ENCODE measurements at regions not wholly inside any gene's neighbourhood (a gene's known extent, or its start where the extent isn't known, plus 50 kb on each side); places are given as distances from the start of the nearest gene placed in this dataset.

GRCh38 chr3:27800261-27800660 lies 78.1 kb upstream of the EOMES start:
- no peaks in the 10 kb centered on the region for H3K9me3 ChIP-seq (ENCODE audit: control insufficient read depth, low read depth, low read length)
- no peaks in the 10 kb centered on the region for H3K27me3 ChIP-seq (ENCODE audit: control insufficient read depth, extremely low read depth, insufficient read depth, low read length)
- TF ChIP-seq CTCF (optimal IDR thresholded peaks at IDR 0.05 in 1 of 3, IDR thresholded peaks at IDR 0.05 in 1 of 3, conservative IDR thresholded peaks at IDR 0.05 in 1 of 3; ENCODE audit: extremely low read depth in 1 of 3, insufficient read depth in 2 of 3, low read length in 3 of 3) (no peak), EZH2 (IDR thresholded peaks at IDR 0.05; ENCODE audit: low read length) (no peak)
- no peak for FAIRE-seq
- H3K27ac ChIP-seq (ENCODE audit: control insufficient read depth, insufficient read depth, low read length) = no peak overlapping the region
- DNase-seq (ENCODE audit: low read depth, low spot score) = no peak
- no peaks in the 10 kb centered on the region for H3K4me1 ChIP-seq (ENCODE audit: control insufficient read depth, extremely low read depth, insufficient read depth, low read length)
- no peak overlapping the region for H2AFZ ChIP-seq (ENCODE audit: control insufficient read depth, low read length)
- H4K20me1 ChIP-seq (ENCODE audit: control insufficient read depth, extremely low read depth, insufficient read depth, low read length) = no peaks in the 10 kb centered on the region
- dilution Hi-C loops (cut with MboI; ENCODE audit: extremely low pct_ligation_motif_present, low sequenced_read_pairs) = no loop called here
- no peaks in the 10 kb centered on the region for H3K36me3 ChIP-seq (ENCODE audit: control insufficient read depth in 2 of 2, extremely low read depth in 1 of 2, insufficient read depth in 2 of 2, low read length in 2 of 2)
- H3K4me3 ChIP-seq (ENCODE audit: control insufficient read depth in 2 of 3, extremely low read depth in 1 of 3, insufficient read depth in 2 of 3, low read depth in 1 of 3, low read length in 3 of 3) = no peak overlapping the region
- H3K4me2 ChIP-seq (ENCODE audit: control insufficient read depth, extremely low read depth, insufficient read depth, low read depth, low read length) = no peak overlapping the region
- H3K9ac ChIP-seq (ENCODE audit: control insufficient read depth, extremely low read depth, insufficient read depth, low read length) = no peak overlapping the region
- H3K79me2 ChIP-seq (ENCODE audit: control insufficient read depth, insufficient read depth, low read length) = no peaks in the 10 kb centered on the region
- H3K9me1 ChIP-seq (ENCODE audit: control insufficient read depth, extremely low read depth, insufficient read depth, low read length) = no peaks in the 10 kb centered on the region

DNA sequence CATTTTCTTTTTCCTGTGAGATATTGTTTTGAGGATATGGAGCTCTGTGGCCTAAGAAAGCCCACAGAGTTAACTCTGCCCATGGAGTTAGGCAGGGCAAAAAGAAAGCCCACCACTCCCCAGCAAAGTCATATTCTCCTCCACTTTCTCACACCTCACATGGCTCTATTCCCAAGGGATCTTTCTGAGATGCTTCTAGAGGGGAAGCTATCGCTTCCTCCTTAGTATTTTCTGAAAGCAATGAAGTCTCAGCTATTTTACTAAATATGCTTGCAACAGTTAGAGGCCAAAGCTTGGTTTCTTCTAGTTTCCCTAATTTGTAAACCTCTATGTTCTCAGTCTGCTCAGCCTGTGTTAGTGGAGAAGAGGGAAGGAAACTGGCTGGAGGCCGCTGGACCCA lies 80.3 kb upstream of the EOMES start:
- FAIRE-seq = no peak
- dilution Hi-C loops (cut with MboI; ENCODE audit: extremely low pct_ligation_motif_present, low sequenced_read_pairs) = no loop called here
- no peak for TF ChIP-seq CTCF (optimal IDR thresholded peaks at IDR 0.05 in 1 of 3, IDR thresholded peaks at IDR 0.05 in 1 of 3, conservative IDR thresholded peaks at IDR 0.05 in 1 of 3; ENCODE audit: extremely low read depth in 1 of 3, insufficient read depth in 2 of 3, low read length in 3 of 3)

More for the DNA sequence above, 80.3 kb upstream of the EOMES start:
- DNase-seq (ENCODE audit: low read depth, low spot score) = no peak
- Histone ChIP-seq H3K4me2 (ENCODE audit: control insufficient read depth, extremely low read depth, insufficient read depth, low read depth, low read length) (no peak overlapping the region), H2AFZ (ENCODE audit: control insufficient read depth, low read length) (no peak overlapping the region), H3K27ac (ENCODE audit: control insufficient read depth, insufficient read depth, low read length) (no peak overlapping the region), H3K4me1 (ENCODE audit: control insufficient read depth, extremely low read depth, insufficient read depth, low read length) (no peaks in the 10 kb centered on the region), H4K20me1 (ENCODE audit: control insufficient read depth, extremely low read depth, insufficient read depth, low read length) (no peaks in the 10 kb centered on the region), H3K36me3 (ENCODE audit: control insufficient read depth in 2 of 2, extremely low read depth in 1 of 2, insufficient read depth in 2 of 2, low read length in 2 of 2) (no peaks in the 10 kb centered on the region), H3K9ac (ENCODE audit: control insufficient read depth, extremely low read depth, insufficient read depth, low read length) (no peak overlapping the region), H3K79me2 (ENCODE audit: control insufficient read depth, insufficient read depth, low read length) (no peaks in the 10 kb centered on the region), H3K9me3 (ENCODE audit: control insufficient read depth, low read depth, low read length) (no peaks in the 10 kb centered on the region), H3K27me3 (ENCODE audit: control insufficient read depth, extremely low read depth, insufficient read depth, low read length) (no peaks in the 10 kb centered on the region), H3K4me3 (ENCODE audit: control insufficient read depth in 2 of 3, extremely low read depth in 1 of 3, insufficient read depth in 2 of 3, low read depth in 1 of 3, low read length in 3 of 3) (no peak overlapping the region), H3K9me1 (ENCODE audit: control insufficient read depth, extremely low read depth, insufficient read depth, low read length) (no peaks in the 10 kb centered on the region)

Measured in keratinocyte (primary cell).